Prostate gland (tissue), 2 donors: ENCODE measurements at regions not wholly inside any gene's neighbourhood (a gene's known extent, or its start where the extent isn't known, plus 50 kb on each side); places are given as distances from the start of the nearest gene placed in this dataset.

Experiments
- DNase-seq: peaks from one replicate; pipeline ENCODE4 v3.0.0-alpha.2; 2019; ENCODE audit warnings: low spot score
- H3K27ac ChIP-seq, 2 donors: fragments of 200-600 bp; sonication (generic); 2 replicates each; pipeline ENCODE4 v1.5.1; 2017 to 2019
- H3K27me3 ChIP-seq: fragments of 200-600 bp; sonication (generic); replicated peaks from 2 replicates; pipeline ENCODE4 v1.5.1; 2019; ENCODE audit not compliant: insufficient read depth
- H3K36me3 ChIP-seq, 2 donors: fragments of 200-600 bp; sonication (generic); 1 replicate in 1 of 2; 2 replicates in 1 of 2; pipeline versions ENCODE4 v1.5.1 to v1.8.1; 2017 to 2019
- H3K4me1 ChIP-seq: fragments of 200-600 bp; sonication (generic); replicated peaks from 2 replicates; pipeline ENCODE4 v1.5.1; 2019
- H3K4me3 ChIP-seq, 2 donors: fragments of 200-600 bp; sonication (generic); 2 replicates each; pipeline ENCODE4 v1.5.1; 2017 to 2019
- H3K9me3 ChIP-seq: fragments of 200-600 bp; sonication (generic); 2 replicates; pipeline ENCODE4 v1.5.1; 2017
- CTCF ChIP-seq, 4 experiments: fragments of 200-600 bp in 2 of 4; fragments of 450-650 bp in 2 of 4; sonication (generic) in 2 of 4; IDR thresholded peaks; 1 replicate in 3 of 4; 2 replicates in 1 of 4; pipeline ENCODE4 v1.5.1; 2016 to 2019; ENCODE audit warnings: antibody characterized with exemption in 4 of 4, mild to moderate bottlenecking in 2 of 4, moderate library complexity in 2 of 4
- POLR2A ChIP-seq: fragments of 450-650 bp; IDR thresholded peaks from one replicate; pipeline ENCODE4 v1.6.1; 2016; ENCODE audit warnings: antibody characterized with exemption, mild to moderate bottlenecking
- POLR2AphosphoS5 ChIP-seq: sonication (generic); formaldehyde crosslinking; IDR thresholded peaks from one replicate; pipeline ENCODE4 v1.6.1; 2017; ENCODE audit warnings: antibody characterized with exemption
- WGBS: methylation state at CpG from one replicate; pipeline ENCODE4 v1.1.5; 2018; 5-methylcytosine and 5-hydroxymethylcytosine counted together
- intact Hi-C: fragments of 100-400 bp; cut with DNase I; formaldehyde crosslinking; loops from one replicate; pipeline ENCODE4 v1.14.2; 2022

GRCh38 chrX:134715930-134716619 lies 57.8 kb upstream of the PLAC1 start:
- Histone ChIP-seq H3K4me3 (no peak overlapping the region), H3K27me3 (no peaks in the 10 kb centered on the region), H3K27ac (no peak overlapping the region), H3K36me3 (no peaks in the 10 kb centered on the region), H3K9me3 (no peaks in the 10 kb centered on the region), H3K4me1 (no peaks in the 10 kb centered on the region)
- DNase-seq, result no peak
- WGBS, result 100% methylated on average over 2 of the region's 5 CpGs
- TF ChIP-seq CTCF (IDR thresholded peaks at IDR 0.05) (no peak), POLR2A (no peak), POLR2AphosphoS5 (no peak)
- intact Hi-C loops, result no loop called here

- no peaks in the 10 kb centered on the region for H3K9me3 ChIP-seq
- no peaks in the 10 kb centered on the region for H3K27me3 ChIP-seq
- TF ChIP-seq POLR2AphosphoS5, result no peak
- TF ChIP-seq CTCF (IDR thresholded peaks at IDR 0.05), result no peak
- no peak for TF ChIP-seq POLR2A
- no peaks in the 10 kb centered on the region for H3K36me3 ChIP-seq
- WGBS, result 90% methylated on average over 3 of the region's 3 CpGs
- DNase-seq, result no peak
- H3K4me1 ChIP-seq, result no peaks in the 10 kb centered on the region
- H3K27ac ChIP-seq, result no peak overlapping the region
- intact Hi-C loops, result no loop called here
- H3K4me3 ChIP-seq, result no peak overlapping the region
Measured at GRCh38 chrX:134714633-134715110, 56.4 kb upstream of the PLAC1 start.

- no peaks in the 10 kb centered on the region for H3K9me3 ChIP-seq
- intact Hi-C loops, result no loop called here
- no peaks in the 10 kb centered on the region for H3K4me1 ChIP-seq
- H3K27me3 ChIP-seq, result no peaks in the 10 kb centered on the region
- H3K4me3 ChIP-seq, result no peak overlapping the region
- H3K27ac ChIP-seq, result no peak overlapping the region
- DNase-seq, result no peak
- 80% methylated on average over 10 of the region's 10 CpGs for WGBS
- H3K36me3 ChIP-seq, result no peaks in the 10 kb centered on the region
- TF ChIP-seq POLR2A (no peak), CTCF (IDR thresholded peaks at IDR 0.05) (no peak), POLR2AphosphoS5 (no peak)
Measured at GRCh38 chrX:134713618-134714107, 55.4 kb upstream of the PLAC1 start.

- TF ChIP-seq POLR2A (no peak), CTCF (IDR thresholded peaks at IDR 0.05) (no peak), POLR2AphosphoS5 (no peak)
- intact Hi-C loops, result no loop called here
- no peak overlapping the region for H3K4me3 ChIP-seq
- H3K9me3 ChIP-seq, result no peaks in the 10 kb centered on the region
- H3K27me3 ChIP-seq, result no peaks in the 10 kb centered on the region
- H3K27ac ChIP-seq, result no peak overlapping the region
- no peaks in the 10 kb centered on the region for H3K36me3 ChIP-seq
- no peaks in the 10 kb centered on the region for H3K4me1 ChIP-seq
- 83% methylated on average over 3 of the region's 3 CpGs for WGBS
- no peak for DNase-seq
Measured at GRCh38 chrX:134712272-134712671, 54.0 kb upstream of the PLAC1 start.
